ENCODE measurements at regions not wholly inside any gene's neighbourhood (a gene's known extent, or its start where the extent isn't known, plus 50 kb on each side); places are given as distances from the start of the nearest gene placed in this dataset.

DNA sequence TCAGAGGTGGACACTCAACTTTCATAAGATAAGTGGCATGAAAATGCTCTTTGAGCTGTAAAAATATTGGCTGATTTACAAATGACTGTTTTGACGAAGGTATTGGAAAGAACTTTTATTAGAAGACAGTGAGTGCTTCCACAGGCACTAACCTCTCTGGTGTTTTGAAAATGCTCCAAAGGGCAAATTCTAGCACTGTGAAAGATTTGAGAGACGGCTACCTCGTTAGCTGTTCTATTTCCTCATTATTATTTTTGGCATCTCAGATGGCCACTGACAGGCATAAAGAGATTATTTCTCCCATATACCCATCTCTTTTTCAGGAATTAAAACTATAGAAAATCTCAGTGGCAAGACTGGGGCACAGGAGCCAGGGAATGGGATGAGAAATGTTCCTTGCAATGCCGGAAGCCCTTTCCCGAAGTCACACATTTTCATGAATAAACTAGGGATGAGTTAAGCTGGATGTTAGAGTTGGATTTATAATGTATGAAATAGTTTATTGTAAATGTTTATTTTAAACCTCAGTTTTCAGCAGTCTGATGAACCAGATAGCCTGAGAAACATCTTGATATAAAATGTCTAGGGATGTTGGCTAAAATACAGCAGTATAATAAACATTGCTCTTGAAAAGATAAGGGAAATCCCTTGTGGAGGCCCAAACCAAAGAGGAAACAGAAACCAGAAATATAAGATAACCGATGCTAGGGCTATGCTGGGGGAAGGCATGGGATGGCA lies 175.7 kb downstream of the ASB1 start:
- no peak for DNase-seq (ENCODE audit: low read depth)
- TF ChIP-seq, protein P1, sequence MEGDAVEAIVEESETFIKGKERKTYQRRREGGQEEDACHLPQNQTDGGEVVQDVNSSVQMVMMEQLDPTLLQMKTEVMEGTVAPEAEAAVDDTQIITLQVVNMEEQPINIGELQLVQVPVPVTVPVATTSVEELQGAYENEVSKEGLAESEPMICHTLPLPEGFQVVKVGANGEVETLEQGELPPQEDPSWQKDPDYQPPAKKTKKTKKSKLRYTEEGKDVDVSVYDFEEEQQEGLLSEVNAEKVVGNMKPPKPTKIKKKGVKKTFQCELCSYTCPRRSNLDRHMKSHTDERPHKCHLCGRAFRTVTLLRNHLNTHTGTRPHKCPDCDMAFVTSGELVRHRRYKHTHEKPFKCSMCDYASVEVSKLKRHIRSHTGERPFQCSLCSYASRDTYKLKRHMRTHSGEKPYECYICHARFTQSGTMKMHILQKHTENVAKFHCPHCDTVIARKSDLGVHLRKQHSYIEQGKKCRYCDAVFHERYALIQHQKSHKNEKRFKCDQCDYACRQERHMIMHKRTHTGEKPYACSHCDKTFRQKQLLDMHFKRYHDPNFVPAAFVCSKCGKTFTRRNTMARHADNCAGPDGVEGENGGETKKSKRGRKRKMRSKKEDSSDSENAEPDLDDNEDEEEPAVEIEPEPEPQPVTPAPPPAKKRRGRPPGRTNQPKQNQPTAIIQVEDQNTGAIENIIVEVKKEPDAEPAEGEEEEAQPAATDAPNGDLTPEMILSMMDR (conservative IDR thresholded peaks at IDR 0.05; ENCODE audit: control insufficient read depth, insufficient read depth, low read depth, low read length) = no peak
- H3K4me3 ChIP-seq (ENCODE audit: control insufficient read depth, low read depth, low read length) = no peak overlapping the region

DNA sequence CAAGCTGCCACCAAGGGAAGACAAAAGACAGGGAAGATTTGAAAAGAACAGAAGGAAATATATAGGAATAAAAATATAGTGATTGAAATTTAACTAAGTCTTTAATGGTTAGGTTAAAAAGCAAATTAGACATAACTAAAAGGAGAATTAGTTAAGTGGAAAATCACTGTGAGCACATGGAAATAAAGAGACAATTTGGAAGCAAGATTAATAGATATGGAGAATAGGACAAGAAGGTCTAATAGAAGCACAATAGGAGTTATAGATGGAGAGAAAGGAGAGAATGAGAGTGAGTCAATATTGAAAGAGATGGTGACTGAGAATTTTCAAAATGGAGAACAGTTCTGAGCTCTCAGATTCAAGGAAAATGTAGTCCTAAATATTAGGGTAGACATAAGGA lies 176.9 kb downstream of the ASB1 start:
- H3K4me3 ChIP-seq (ENCODE audit: control insufficient read depth, low read depth, low read length) = no peak overlapping the region
- TF ChIP-seq, protein P1 (conservative IDR thresholded peaks at IDR 0.05; ENCODE audit: control insufficient read depth, insufficient read depth, low read depth, low read length) = no peak
- no peak for DNase-seq (ENCODE audit: low read depth)

DNA sequence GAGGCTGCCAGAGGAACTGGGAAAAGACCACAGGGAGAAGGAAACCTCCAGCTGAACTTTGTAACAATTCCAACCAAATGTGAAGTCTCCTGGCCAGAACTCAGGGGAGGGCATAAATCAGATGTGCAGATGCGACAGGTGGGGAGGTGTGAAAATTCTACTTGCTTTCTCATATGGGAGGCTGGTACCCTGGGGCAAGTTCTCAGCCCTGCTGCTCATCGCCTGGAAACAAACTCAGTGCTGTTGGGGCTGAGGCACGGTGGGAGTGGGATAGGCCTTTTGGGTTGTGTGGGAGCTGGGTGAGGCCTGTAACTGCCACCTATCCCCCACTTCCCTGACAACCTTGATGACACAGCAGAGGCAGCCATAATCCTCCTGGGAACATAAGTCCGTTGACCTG lies 179.6 kb downstream of the ASB1 start:
- DNase-seq (ENCODE audit: low read depth) = no peak
- no peak overlapping the region for H3K4me3 ChIP-seq (ENCODE audit: control insufficient read depth, low read depth, low read length)
- TF ChIP-seq, protein P1 (conservative IDR thresholded peaks at IDR 0.05; ENCODE audit: control insufficient read depth, insufficient read depth, low read depth, low read length) = no peak

DNA sequence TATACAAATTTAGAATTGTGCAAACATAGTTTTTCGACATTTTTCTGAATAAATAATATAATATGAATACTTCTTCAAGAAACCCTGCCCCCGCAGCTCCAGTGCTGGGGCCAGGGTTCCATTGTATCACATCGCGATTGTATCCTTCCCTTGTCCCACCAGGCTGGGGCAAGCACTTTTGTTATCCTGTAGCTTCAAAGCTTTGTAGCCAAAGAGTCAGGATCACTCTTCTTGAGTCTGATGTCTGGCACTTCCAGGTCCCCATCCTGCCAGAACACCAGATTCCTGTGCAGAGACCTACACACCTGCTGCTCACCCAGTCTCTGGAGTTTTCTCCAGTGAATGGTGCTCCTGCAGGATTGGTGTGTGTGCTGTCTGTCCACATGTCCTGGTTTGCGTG lies 186.9 kb downstream of the ASB1 start:
- no peak for DNase-seq (ENCODE audit: low read depth)
- TF ChIP-seq, protein P1 (conservative IDR thresholded peaks at IDR 0.05; ENCODE audit: control insufficient read depth, insufficient read depth, low read depth, low read length) = no peak
- no peak overlapping the region for H3K4me3 ChIP-seq (ENCODE audit: control insufficient read depth, low read depth, low read length)

DNA sequence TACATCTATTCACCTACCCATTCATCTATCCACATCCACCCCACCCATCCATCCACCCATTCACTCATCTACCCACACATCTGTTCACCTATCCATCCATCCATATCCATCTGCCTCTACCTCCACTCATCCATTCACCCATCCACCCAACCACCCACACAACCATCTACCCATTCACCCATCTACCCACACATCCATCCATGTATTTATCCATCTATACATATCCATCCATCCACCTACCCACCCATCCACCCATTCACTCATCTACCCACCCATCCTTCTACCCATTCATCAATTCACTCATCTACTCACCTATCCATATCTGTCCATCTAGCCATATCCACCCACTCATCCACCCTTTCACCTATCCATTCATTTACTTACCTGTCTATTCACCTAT lies 187.6 kb downstream of the ASB1 start:
- DNase-seq (ENCODE audit: low read depth) = no peak
- H3K4me3 ChIP-seq (ENCODE audit: control insufficient read depth, low read depth, low read length) = no peak overlapping the region
- TF ChIP-seq, protein P1 (conservative IDR thresholded peaks at IDR 0.05; ENCODE audit: control insufficient read depth, insufficient read depth, low read depth, low read length) = no peak

DNA sequence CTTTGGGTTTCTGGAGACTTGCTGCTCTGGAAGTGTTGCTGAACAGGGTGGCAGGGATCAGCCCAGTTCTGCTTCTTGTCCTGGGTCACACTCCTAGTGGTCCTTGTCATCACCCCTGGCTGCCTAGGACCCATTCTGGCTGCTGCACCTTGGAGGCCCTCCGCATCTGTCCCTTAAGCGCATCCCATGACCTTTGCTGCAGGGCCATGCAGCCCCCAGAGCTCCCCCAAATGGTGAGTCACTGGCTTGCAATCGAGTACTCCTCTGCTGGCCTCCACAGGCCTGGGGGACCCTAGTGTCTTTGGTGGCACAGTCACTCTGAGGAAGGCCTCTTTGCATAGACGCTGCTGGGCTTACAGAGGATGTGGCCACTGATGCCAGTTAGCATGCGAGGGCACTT lies 188.5 kb downstream of the ASB1 start:
- TF ChIP-seq, protein P1 (conservative IDR thresholded peaks at IDR 0.05; ENCODE audit: control insufficient read depth, insufficient read depth, low read depth, low read length) = no peak
- no peak for DNase-seq (ENCODE audit: low read depth)
- no peak overlapping the region for H3K4me3 ChIP-seq (ENCODE audit: control insufficient read depth, low read depth, low read length)
